ENCODE measurements at regions not wholly inside any gene's neighbourhood (a gene's known extent, or its start where the extent isn't known, plus 50 kb on each side); places are given as distances from the start of the nearest gene placed in this dataset.

DNA sequence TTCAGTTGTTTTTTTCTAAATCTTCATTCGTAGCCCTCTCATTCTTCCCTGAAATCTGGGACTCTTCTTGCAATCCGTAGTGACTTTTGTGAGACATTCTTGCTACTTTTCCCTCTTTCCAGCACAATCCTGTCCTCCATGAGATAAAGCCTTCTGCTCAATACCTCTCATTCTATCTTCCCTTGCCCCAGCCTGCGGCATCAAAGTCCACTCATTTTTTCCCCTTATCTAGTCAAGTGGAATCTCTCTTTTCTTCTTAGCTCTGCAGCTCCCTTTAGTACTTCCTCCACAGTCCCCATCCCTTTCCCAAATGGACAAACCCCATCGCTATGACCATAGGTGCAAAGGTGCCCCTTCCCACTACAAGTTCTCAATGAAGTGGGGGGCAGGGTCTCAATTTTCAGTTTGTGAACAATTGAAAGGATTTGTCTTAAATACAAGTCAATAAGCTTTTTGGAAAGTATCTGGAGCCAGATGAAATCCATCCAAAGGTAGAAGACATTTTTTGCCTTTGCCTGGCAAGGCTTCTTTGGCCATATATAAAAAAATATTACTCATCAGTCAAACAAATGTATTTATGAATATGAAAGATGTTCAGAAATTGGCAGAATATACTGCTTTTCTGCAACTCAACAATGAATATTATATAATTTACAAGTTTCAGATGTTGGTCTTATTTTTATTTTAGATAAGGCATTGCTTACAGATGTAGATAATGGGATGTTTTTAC lies 179.4 kb downstream of the SNAPC1 start:
- DNase-seq (ENCODE audit: low spot score): no peak

DNA sequence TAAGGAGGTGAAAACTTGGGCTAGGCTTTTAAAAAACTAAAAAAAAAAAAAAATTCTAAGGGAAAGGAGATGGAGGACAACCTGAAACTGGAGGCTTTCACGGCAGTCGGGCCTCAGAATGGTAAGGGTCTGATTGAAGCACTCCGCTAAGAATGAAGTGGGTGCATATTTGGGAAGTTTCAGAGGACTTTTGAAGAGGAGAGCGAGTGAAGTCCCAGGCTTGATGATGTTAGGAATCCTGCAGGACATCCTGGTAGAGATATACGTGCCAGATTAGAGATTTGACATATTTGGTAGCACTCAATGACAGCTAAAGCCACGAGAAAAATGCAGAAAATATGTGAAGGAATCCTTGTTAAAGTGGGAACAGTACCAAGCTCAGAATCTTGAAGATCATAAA lies 186.2 kb downstream of the SNAPC1 start:
- DNase-seq (ENCODE audit: low spot score): no peak

DNA sequence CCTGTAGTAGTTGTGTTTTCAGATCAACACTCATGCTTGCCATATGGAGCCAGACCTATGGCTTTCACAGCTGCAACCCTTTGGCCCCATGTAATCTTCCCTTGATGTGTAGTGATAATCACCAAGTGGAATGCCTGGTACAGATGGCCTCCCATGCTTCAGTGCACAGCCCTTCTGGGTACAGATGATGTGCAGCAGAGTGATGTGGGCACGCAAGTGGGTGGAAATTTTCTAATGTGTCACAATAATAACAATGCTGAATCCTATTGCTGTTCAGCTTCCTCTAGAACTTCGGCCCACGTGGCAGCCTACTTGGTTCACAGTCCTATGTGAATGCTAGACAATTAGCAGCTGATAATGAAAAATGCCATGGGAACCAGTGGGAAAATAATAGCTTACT lies 188.1 kb downstream of the SNAPC1 start:
- no peak for DNase-seq (ENCODE audit: low spot score)

DNA sequence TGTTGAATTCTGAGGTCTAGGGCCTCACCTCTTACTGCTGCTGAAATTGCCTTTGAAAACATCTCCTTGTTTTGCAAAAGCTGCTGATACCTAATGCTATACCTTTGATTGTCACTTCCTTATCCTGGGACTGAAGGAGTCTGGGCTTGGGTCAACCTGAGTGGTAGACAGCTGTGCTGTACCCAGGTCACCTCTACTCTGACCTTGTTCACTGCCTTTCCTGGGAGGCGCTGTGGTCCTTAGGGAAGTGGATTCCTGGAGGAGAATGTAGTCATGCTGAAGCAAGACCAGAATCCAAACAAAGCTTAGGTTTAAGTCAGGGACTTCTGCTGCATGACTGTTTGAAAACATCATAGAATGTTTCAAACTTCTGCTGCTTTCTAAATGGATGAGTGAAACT lies 191.4 kb downstream of the SNAPC1 start:
- DNase-seq (ENCODE audit: low spot score): no peak

DNA sequence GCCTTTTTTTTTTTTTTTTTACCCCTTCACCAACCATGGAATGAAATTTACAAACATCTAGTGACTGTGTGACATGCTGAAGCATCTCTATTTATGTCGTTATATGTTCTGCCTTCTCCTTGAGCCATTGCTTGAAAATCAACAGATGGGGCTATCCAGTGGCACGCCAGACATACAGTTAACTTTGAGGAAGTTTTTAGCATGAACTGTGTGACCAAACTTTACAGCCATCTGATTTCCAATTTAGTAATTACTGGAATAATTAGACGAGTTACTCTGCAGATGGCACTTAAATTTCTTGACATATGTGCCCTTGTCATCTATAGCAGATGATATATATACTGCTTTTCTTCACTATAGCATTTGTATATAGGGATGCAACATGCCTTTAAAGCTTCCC lies 192.1 kb downstream of the SNAPC1 start:
- DNase-seq (ENCODE audit: low spot score): no peak

DNA sequence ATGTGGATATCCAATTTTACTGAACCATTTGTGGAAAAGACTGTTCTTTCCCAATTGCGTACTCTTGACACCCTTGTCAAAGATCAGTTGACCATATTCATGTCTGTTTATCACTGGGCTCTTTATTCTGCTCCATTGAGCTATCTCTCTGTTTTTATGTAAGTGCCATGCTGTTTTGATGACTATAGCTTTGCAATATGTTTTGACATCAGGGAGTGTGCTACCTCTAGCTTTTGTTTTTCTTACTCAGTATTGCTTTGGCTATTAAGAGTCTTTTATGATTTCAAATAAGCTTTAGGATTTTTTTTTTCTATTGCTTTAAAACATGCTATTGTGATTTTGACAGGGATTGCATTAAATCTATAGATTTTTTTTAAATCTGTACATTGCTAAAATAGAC lies 194.3 kb downstream of the SNAPC1 start:
- DNase-seq (ENCODE audit: low spot score): no peak

DNA sequence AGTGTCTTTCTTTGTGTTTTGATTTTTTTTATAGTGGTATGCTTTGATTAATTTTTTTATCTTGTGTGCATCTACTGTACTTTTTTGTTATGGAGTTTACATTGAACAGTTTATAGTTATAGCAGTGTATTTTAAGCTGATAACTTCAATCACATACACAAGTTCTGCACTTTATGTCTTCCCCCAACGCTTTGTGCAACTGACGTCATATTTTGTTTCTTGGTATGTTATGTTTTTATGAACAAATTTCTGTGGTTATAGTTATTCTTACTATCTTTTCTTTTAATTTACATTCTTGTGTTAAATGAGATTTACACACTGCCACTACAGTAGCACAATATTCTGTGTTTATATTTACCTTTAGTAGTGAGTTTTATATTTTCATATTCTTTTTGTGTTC lies 197.1 kb downstream of the SNAPC1 start:
- no peak for DNase-seq (ENCODE audit: low spot score)

DNA sequence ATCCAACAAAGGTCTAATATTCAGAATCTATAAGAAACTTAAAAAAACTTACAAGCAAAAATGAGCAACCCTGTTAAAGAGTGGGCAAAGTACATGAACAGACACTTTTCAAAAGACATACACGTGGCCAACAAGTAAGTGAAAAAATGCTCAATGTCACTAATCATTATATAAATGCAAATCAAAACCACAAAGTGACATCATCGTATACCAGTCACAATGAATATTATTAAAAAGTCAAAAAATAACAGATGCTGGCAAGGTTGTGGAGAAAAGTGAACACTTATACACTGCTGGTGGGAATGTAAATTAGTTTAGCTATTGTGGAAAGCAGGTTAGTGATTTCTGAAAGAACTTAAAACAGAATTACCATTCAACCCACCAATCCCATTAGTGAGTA lies 199.1 kb downstream of the SNAPC1 start:
- DNase-seq (ENCODE audit: low spot score): no peak

DNA sequence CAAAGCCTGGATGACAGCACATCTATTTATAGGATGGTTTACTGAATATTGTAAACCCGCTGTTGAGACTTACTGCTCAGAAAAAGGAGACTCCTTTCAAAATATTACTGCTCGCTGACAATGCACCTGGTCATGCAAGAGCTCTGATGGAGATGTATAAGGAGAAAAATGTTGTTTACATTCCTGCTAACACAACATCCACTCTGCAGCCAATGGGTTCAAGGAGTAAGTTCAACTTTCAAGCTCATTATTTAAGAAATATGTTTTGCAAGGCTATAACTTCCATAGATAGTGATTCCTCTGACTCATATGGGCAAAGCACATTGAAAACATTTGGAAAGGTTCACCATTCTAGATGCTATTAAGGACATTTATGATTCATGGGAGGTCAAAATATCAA lies 201.7 kb downstream of the SNAPC1 start:
- no peak for DNase-seq (ENCODE audit: low spot score)

DNA sequence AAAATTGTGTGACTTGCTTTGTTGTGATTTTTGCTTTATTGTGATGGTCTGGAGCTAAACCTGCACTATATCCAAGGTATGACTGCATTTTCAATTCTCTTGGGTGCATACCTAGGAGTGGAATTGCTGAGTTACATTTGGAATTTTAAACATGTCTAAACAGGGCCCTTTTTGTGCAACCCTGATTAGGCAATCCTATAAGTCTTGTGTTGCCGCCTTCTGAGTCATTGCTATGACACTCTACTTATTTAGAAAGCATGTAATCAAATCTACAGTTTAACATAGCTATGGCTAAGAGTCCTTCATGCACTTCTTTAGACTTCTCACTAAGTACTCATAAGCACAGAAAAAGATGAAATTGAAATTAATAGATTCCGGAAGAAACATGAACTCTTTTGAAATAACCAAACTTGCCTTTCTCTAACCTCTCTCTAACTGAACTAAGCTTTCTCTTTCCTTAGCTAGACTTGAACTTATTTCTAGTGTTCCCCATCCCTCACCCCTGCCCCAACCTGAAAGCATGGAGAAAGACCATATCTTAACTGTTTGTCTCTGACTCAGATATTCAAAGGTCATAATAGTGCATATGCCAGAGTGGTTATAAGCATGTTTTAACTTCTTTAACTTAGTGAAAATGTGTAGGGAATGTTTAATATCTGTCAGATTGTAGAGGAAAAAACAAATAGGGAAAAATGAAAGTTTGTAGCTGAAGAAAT lies 203.0 kb downstream of the SNAPC1 start:
- DNase-seq (ENCODE audit: low spot score): no peak

DNA sequence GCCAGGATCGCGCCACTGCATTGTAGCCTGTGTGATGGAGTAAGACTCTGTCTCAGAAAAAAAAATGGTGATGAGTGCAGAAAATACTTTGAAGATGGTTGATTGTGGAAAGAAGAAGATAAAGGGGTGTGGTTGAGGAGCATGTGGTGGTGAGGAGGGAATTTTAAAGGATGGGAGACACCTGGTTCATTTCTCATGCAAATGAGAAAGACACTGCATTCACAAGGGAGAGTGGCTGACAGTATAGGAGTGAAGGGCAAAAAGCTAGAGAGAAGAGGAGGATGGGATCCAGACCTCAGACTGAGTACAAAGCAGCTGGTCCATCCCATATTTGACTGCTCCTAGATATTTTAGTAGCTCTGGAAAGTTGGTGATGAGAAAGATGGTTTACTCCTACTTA lies 206.0 kb downstream of the SNAPC1 start:
- DNase-seq (ENCODE audit: low spot score): no peak

DNA sequence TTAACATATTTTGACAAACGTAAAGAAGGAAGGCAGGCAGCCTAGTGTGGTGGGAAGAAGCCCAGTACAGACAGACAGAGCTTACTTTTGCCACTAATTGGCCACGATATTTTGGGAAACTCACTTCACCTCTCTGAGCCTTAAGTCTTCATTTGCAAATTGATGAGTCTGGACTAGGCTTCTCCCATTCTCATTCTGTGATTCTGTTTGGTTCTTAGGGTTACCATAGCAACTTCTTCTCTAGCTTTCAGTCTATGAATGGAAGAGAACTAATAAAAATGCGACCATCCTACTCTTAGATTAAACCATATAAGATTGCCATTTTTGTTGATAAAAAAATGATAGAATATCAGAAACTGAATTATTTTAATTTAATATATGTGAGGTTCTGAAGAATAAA lies 210.5 kb downstream of the SNAPC1 start:
- DNase-seq (ENCODE audit: low spot score): no peak

DNA sequence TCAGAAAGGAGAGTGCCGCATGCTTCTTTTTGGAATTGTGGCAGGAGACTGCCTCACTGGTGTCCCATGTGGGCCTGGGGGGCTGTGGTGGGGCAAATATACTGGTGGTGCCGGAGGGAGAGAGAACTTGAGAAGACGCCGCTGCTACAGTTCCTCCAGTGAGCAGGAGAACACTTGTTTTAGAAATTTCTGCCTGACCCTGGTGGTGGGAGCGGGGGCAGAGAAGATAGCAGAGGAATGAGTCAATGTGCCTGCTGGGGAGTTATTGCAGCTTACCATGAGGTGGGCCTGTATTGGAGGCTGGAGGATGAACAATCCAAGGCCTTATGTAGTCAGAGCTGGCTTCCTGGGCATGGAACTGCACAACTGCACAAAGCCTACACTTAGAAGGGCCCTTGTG lies 211.8 kb downstream of the SNAPC1 start:
- no peak for DNase-seq (ENCODE audit: low spot score)

DNA sequence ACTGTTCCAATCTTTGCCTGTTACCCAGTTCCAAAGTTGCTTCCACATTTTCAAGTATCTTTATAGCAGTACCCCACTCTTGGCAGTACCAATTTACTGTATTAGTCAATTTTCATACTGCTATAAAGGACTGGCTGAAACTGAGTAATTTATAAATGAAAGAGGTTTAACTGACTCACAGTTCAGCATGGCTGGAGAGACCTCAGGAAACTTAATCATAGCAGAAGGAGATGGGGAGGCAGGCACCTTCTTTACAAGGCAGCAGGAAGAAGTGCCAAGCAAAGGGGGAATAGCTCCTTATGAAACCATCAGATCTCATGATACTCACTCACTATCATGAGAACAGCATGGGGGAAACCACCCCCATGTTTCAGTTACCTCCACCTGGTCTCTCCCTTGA lies 215.0 kb downstream of the SNAPC1 start:
- no peak for DNase-seq (ENCODE audit: low spot score)

DNA sequence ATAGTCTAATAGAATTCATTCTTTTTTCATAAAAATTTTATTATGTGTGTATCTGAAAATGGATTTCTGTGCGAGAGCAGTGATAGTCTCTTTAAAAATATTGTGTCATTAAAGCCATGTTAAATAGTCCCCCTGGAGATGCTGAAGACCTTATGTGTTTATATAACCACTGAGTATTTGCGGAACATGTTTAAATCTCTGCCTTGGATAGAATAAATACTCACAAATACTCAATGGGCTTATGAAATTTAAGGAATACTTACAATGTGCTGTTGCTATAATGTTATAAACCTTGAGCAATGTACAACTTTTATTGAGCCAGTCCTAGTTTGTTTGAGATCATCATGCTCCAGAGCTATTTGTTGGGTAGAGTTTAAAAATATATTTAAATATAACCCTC lies 226.0 kb downstream of the SNAPC1 start:
- DNase-seq (ENCODE audit: low spot score): no peak

DNA sequence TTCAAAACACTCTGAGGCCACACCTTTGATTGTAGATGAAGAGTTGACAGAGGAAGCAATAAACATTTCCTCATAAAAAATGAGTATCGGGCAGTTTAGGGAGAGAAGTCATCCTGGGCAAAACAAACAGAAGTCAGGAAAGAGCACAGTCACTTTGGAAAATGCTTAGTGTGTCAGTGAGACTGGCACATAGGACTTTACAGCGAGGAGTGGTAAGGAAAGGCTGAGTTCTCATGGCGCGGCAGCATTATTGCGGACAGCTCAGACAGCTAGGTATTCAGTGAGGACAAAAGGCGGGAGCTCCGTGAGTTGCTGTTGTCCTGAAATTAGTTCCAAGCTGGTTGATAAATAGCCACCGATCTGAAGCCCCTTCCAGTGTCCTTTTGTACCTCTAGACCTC lies 229.9 kb downstream of the SNAPC1 start:
- DNase-seq (ENCODE audit: low spot score): no peak

DNA sequence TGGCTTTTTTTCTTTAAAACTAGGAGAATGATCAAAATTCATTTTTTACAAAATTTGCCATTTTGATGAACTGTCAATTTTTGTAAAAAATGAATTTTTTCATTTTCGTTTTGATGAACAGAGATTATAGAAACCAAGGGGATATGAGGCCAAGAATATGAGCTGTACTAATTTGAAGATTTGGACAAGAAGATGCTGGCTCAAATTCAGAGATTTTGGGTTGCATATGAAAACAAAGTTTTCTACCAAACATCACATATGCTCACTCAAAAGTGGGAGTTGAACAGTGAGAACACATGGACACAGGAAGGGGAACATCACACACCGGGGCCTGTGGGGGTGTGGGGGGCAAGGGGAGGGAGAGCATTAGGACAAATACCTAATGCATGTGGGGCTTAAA lies 230.7 kb downstream of the SNAPC1 start:
- no peak for DNase-seq (ENCODE audit: low spot score)

DNA sequence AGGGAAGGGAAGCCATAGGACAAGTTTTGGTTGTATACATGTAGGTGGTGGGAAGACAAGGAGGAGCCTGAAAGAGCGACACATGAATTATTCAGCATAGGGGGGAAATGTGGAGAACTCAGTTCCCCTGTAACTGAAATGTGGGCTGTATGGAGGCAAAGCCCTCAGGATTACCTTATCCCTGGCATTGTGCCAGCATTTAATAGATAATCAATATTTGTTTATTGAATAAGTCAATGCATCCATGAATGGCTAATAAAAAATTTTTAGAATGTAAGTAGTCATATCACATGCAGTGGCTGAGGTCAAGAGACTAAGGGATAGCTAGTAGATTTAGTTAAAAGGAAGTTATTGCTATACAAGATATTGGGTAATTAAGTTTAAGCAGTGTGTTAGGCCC lies 232.4 kb downstream of the SNAPC1 start:
- DNase-seq (ENCODE audit: low spot score): no peak

DNA sequence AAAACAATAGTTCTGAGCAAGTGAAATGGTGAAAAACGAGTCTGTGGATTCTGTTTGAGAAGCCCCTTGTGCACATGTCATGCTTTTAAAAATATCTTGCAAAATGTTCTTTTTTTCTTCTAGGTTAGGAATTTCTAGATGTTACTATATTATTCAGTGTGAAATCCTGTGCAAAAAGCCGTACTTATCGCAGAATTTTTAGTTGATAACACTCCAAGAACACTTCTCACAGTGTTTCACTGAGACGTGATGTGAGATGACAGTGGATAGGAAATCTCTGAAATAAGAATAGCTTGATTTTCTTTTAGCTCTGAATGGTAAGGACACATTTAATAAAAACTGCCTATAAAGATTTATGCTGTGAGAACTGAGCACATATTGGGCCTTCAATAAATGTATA lies 234.5 kb downstream of the SNAPC1 start:
- no peak for DNase-seq (ENCODE audit: low spot score)

DNA sequence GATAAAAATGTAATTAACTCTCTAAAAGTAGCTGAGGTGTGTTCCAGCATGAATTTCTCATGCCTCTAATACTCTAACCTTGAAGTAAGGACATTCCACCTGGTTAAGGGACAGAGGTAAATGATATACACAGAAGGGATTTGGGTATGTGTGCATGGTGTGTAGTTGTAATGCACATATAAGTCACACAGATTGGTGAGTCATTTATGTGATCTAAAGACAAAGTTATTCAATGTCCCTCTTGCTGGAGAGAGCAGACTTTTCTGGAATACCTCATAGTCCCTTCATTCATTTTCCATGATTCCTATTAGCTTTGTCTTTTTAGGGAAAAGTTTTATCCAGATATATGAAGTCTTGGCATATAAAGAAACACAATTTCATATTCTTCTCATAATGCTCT lies 234.9 kb downstream of the SNAPC1 start:
- no peak for DNase-seq (ENCODE audit: low spot score)

DNA sequence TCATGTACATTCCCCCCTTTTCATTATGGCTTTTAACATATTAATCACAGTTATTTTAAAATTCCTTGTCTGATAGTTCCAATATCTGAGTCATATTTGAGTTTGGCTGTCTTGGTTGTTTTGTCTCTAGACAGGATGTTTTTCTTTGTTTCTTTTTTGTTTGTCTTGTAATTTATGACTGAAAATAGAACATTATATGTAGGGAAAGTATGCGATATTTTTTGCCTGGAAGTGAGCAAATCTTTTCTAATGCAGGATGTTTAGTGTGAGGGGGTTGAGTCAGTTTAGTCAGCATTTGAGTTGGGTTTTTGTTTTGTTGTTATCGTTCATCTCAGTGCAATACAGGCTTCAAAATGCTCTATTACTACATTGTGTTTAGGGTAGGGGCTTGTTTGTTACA lies 239.7 kb downstream of the SNAPC1 start:
- no peak for DNase-seq (ENCODE audit: low spot score)

DNA sequence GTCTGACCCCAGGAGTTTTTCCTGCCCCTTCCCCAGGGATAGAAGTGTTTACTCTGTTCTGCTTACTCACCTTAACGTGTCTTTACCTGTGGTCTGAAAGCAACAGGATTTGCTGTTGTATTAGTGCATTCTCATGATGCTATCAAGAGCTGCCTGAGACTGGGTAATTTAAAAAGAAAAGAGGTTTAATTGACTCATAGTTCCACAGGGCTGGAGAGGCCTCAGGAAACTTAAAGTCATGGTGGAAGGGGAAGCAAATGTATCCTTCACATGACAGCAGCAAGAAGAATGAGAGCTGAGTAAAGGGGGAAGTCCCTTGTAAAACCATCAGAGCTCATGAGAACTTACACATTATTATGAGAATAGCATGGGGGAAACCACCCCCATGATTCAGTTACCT lies 240.4 kb downstream of the SNAPC1 start:
- DNase-seq (ENCODE audit: low spot score): no peak

DNA sequence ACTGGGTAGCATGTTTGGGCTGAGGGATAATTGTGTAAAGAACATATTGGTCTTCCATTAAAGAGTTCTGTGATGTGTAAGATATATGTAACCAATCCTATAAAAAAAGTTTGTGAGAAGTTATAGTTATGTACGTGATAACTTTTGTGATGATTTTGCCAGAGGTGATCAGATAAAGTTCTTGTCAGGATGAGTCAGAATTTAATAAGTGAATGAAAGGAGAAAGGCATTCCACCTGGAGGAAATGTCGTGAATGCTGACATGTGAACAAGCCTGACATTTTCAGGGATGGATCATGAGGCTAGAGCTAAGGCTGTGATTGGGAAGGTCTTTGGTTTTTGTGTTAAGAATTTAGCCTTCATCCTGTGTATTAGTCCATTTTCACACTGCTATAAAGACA lies 241.5 kb downstream of the SNAPC1 start:
- no peak for DNase-seq (ENCODE audit: low spot score)

All from mucosa of gallbladder (tissue), 1 donor.